DMS 273 (cell line): ENCODE measurements at regions not wholly inside any gene's neighbourhood (a gene's known extent, or its start where the extent isn't known, plus 50 kb on each side); places are given as distances from the start of the nearest gene placed in this dataset.

Experiments used
- DNase-seq: peaks from one replicate; lab custom pipeline; 2025; ENCODE audit not compliant: unreplicated experiment; lab: John Stamatoyannopoulos, UW

GRCh38 chr7:124432009-124432578 lies 333.5 kb downstream of the GPR37 start:
- no peak for DNase-seq

GRCh38 chr7:124429923-124430322 lies 335.7 kb downstream of the GPR37 start:
- no peak for DNase-seq

GRCh38 chr7:124428781-124429180 lies 336.8 kb downstream of the GPR37 start:
- no peak for DNase-seq

- DNase-seq = no peak
These were observed 339.0 kb downstream of the GPR37 start for GRCh38 chr7:124426621-124427020.

- DNase-seq = no peak
These were observed 341.7 kb downstream of the GPR37 start for GRCh38 chr7:124423863-124424262.

DNA sequence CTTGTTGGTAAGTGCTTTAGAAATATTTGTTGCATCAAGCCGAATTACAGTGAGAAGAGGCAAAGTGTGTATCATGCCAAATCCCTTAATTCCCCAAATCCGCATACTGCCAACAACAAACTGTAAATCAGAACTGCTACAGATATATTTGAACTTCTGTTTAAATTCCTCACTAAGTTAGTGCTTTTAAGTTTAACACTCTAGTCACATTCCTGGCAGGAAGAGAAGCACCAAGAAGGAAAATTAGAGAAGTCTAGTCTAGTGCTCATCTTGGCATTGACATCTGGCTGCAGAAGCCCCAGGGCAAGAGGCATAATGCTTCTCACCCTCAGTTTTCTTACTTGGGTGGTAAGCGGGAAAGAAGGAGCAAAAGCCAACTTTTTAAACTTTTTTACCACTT lies 343.5 kb downstream of the GPR37 start:
- DNase-seq = no peak

GRCh38 chr7:124420367-124420766 lies 345.2 kb downstream of the GPR37 start:
- no peak for DNase-seq

- DNase-seq = no peak
These were observed 352.6 kb downstream of the GPR37 start for GRCh38 chr7:124413029-124413428.

- DNase-seq = no peak
These were observed 353.1 kb downstream of the GPR37 start for GRCh38 chr7:124412531-124412930.

GRCh38 chr7:124411796-124412195 lies 353.8 kb downstream of the GPR37 start:
- no peak for DNase-seq

DNA sequence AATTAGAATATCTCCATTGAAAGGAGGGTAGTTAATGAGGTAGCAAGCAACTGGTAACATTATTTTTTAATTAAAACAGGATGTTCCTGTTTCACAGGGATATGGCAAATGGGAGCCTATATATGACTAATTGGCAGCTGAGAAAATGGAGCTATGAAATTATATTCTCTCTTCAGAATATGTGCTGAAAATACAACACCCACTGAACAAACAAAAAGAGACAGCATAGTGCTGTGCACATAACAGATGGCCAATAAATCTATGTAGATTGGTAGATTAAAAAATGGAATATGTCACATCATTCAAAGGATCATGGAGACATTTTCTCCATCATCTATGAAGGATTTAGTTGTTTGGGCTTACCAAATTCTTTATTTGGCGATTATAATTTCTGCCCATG lies 362.0 kb downstream of the GPR37 start:
- no peak for DNase-seq

DNA sequence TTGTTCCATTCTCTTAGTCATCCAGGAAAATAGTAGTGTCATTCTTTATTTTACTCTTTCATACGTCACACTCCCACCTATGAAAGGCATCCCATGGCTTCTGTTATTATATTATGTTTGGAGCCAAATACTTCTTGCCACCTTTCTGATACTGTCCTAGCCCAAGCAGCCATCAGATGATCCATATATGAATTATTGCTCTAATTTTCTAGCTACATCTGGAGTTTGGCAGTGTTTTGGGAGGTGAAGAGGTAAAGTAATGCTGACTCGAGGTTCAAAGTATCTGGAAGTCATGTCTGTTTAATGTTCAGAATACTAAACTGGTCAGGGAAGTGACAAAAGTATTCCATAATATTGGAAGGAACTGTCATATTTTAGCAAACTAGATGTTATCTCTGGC lies 362.5 kb downstream of the GPR37 start:
- DNase-seq = no peak

- DNase-seq = no peak
These were observed 365.7 kb downstream of the GPR37 start for GRCh38 chr7:124399941-124400340.

GRCh38 chr7:124398937-124399552 lies 366.2 kb upstream of the TMEM229A start:
- no peak for DNase-seq

DNA sequence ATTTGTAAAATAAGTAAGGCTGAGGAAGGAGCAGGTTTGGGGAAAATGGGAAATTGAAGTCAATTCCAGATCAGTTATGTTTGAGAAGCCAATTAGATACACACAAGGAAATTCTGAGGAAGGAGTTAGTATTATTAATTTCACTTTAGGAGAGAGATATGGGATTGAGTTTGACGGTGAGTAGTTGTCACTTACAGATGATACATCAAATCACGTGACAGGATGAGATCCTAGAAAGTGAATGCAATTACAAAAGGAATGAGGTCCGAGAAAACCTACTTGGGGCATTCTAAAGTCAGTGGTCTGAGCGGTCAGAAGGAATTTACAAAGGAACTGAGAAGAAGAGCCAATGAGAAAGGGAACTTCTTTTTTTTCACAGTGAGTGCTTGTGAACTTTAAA lies 364.3 kb upstream of the TMEM229A start:
- DNase-seq = no peak

DNA sequence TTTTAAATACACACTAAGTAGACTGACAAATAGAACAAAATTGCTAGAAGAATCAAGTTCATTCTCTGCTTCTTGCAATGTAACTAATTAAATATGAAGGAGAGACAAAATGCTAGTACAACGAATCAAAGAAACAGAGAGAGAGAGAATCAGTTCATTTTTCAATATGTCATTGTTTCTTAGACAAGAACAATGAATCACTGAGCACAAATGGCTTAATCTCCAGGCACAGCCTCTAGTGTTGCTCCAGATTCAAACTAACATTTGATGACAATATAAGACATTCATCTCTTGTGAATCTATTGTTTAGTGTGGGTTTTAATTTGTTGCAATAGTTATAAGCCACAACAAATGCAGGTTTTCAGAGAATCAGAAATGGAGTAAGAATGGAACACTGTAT lies 357.4 kb upstream of the TMEM229A start:
- DNase-seq = no peak

GRCh38 chr7:124388751-124389150 lies 355.9 kb upstream of the TMEM229A start:
- DNase-seq = no peak

GRCh38 chr7:124387056-124387455 lies 354.2 kb upstream of the TMEM229A start:
- DNase-seq = no peak

DNA sequence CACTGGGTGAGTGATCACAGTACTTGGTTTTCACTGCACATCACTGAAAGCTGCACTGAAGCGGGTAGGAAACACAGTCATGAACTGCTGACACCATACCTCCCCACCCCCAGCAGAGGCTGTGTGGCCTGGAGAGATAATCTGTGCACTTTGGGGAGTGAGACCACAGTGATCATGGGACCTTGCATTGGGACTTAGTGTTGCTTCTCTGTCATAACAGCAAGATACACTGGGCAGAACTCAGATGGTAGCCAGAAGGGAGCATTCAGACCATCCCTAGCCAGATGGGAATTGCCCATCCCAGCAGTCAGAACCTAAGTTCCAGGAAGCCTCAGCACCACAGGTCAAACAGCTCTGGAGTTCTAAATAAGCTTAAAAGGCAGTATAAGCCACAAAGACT lies 346.4 kb upstream of the TMEM229A start:
- no peak for DNase-seq

DNA sequence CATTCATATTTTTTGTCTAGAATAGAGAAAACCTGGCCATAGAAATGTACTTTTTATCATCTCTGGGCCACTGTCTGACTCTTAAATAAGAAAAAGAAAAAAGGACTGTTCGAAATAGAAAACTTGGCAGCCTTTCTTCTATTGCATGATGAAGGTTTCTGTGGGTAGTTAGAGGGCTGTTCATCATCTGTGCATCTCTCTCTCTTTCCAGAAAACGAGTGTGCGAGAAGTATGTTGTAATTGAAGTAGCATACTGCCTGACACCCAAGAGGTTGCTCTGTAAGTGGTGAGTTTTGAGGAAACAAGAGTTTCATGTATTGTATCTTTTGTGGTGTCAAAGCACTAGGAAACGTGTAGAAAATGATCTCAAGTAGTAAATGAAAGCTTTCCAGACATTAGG lies 343.2 kb upstream of the TMEM229A start:
- DNase-seq = no peak

DNA sequence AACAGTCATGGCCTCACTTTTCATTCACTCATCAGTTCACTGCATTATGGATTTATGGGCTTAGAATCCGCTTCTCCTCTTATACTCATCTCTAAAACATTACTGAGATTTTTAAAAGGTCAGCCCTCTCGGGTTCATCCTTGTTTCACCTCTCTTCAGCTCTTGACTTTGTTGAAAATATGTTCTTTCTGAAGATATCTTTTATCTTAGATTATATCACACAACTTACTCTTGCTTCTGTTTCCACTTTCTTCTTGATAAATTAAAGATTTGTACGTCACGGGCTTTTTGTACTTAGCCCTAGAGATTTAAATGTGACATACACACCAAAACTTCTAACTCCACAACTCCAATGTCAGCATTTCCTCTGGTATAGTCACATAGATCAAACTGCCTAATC lies 342.5 kb upstream of the TMEM229A start:
- no peak for DNase-seq

DNA sequence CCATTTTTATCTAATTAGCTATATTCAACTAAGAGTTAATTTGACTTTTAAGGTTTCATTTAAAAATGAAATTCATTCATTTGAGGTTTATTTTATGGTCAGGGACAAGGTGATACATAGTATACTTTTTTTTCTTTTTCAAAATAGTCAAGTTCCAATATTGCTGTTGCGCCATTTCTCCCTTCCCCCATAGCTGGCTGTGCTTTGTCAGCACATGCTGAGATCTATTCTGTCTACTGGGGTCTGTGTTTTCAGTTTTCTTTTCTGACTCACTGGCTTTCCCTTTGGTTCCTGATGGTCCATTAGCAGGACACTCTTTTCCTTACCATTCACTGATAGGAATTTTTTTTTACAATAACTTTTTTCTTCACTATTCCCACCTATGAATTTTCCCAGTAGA lies 336.4 kb upstream of the TMEM229A start:
- DNase-seq = no peak

DNA sequence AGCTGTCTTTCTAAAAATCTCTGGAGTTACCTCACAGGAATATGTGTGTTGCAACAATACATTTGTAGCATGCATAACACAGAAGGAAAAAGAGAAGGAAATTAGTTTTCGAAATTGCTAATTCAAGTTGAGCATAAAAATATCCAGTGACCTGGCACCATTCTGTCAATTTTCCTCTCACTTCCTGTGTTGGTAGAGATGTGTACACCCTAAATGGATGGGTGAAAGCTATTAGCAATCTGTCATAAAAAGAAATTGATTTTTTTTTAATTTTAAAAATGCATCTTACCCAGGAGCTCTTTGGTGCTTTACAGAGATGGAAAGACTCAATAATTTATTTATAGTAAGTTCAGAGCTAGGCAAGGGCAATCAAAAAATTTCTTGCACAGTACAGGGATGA lies 333.3 kb upstream of the TMEM229A start:
- no peak for DNase-seq
